Mononuclear cell (primary cell): ENCODE measurements at regions not wholly inside any gene's neighbourhood (a gene's known extent, or its start where the extent isn't known, plus 50 kb on each side); places are given as distances from the start of the nearest gene placed in this dataset.

ENCODE experiments used
- H3K27me3 ChIP-seq: 2 replicates; pipeline ENCODE4 v1.6.0; 2011; ENCODE audit warnings: low read length, control low read depth; ENCODE audit not compliant: insufficient read depth
- H3K4me1 ChIP-seq: 2 replicates; pipeline ENCODE4 v1.5.1; 2011; ENCODE audit warnings: mild to moderate bottlenecking, low read length, control low read depth; ENCODE audit not compliant: insufficient read depth
- H3K4me3 ChIP-seq: 2 replicates; pipeline ENCODE4 v1.5.1; 2011; ENCODE audit warnings: mild to moderate bottlenecking, low read length, moderate library complexity
- H3K9me3 ChIP-seq: 2 replicates; pipeline ENCODE4 v1.5.1; 2011; ENCODE audit warnings: low read depth, mild to moderate bottlenecking, control low read depth, low read length

GRCh38 chr6:44561060-44561623 lies 173.6 kb downstream of the CDC5L start:
- no peak overlapping the region for H3K4me3 ChIP-seq
- H3K27me3 ChIP-seq = peaks cover 16% of the 10 kb centered on the region
- H3K9me3 ChIP-seq = no peaks in the 10 kb centered on the region
- peaks cover 15% of the 10 kb centered on the region for H3K4me1 ChIP-seq

GRCh38 chr6:44561832-44562665 lies 174.5 kb downstream of the CDC5L start:
- Histone ChIP-seq H3K4me3 (no peak overlapping the region), H3K4me1 (peaks cover 15% of the 10 kb centered on the region), H3K27me3 (peaks cover 16% of the 10 kb centered on the region), H3K9me3 (no peaks in the 10 kb centered on the region)

DNA sequence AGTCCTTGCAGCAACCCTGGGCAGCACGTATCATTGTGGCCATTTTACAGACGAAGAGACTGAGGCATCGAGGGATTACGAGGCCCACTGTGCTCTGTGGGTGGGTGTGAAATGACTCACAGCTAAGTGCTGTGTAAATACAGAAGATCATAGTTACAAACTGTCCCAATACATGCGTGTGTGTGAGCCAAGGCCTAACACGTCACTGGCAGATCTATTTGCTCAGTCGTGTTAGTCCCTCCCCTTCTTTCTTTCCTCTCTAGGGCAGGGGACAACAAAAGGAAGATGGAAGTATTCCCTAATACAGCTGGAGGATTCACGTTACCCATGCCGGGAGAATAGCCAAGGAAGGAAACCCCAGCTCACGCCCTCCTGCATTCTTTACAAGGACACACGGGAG lies 175.9 kb downstream of the CDC5L start:
- H3K4me3 ChIP-seq = no peak overlapping the region
- peaks cover 15% of the 10 kb centered on the region for H3K4me1 ChIP-seq
- no peaks in the 10 kb centered on the region for H3K9me3 ChIP-seq
- H3K27me3 ChIP-seq = peaks cover 16% of the 10 kb centered on the region

DNA sequence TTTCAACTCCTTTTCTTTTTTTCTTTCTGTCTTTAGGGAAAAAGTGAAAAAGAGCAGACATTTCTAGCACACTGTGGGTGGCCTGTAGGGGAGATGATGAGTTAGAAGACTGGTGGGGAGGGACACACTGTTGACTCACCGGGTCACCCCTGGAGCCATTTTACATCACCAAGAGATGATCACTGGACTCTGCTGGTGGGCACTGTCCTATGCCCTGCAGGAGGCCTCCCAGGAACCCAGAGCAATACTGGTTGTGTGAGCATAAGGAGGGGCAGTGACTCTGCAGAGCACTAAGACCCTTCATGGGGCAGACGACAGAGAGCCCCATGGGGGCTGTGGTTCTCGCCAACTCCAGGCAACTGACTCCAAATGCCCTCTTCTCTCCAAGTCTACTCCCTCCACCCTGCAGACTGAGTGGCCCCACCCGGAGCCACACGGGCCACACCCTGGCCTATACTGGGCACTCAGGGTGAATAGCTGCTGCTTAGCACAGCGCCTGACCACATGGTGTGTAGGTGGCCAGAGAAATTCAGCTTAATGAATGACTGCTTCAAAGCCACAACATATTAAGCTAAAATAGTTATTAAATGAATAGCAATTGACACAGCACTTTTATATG lies 177.5 kb downstream of the CDC5L start:
- H3K9me3 ChIP-seq = no peaks in the 10 kb centered on the region
- H3K4me1 ChIP-seq = peaks cover 18% of the 10 kb centered on the region
- no peak overlapping the region for H3K4me3 ChIP-seq
- H3K27me3 ChIP-seq = peaks cover 8% of the 10 kb centered on the region

DNA sequence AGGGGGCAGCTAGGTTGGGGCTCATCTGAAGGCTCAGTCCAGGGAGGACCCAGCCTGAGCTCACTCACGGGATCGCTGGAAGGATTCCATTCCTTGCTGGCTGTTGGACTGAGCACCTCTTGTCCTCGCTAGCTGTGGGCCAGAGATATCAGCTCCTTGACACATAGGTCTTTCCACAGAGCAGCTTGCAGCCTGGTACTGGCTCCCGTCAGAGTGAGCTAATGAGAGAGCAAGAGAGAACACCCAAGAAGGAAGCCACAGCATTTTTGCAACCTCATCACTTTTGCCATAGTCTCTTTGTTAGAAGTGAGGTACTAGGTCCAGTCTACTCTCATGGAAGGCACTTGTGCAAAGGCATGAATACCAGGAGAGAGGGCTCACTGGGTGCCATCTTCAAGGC lies 179.9 kb downstream of the CDC5L start:
- Histone ChIP-seq H3K4me3 (no peak overlapping the region), H3K9me3 (no peaks in the 10 kb centered on the region), H3K4me1 (peaks cover 12% of the 10 kb centered on the region), H3K27me3 (no peaks in the 10 kb centered on the region)

- Histone ChIP-seq H3K4me3 (no peak overlapping the region), H3K9me3 (no peaks in the 10 kb centered on the region), H3K27me3 (no peaks in the 10 kb centered on the region), H3K4me1 (peaks cover 9% of the 10 kb centered on the region)
These were observed 181.6 kb downstream of the CDC5L start for GRCh38 chr6:44569131-44569530.

DNA sequence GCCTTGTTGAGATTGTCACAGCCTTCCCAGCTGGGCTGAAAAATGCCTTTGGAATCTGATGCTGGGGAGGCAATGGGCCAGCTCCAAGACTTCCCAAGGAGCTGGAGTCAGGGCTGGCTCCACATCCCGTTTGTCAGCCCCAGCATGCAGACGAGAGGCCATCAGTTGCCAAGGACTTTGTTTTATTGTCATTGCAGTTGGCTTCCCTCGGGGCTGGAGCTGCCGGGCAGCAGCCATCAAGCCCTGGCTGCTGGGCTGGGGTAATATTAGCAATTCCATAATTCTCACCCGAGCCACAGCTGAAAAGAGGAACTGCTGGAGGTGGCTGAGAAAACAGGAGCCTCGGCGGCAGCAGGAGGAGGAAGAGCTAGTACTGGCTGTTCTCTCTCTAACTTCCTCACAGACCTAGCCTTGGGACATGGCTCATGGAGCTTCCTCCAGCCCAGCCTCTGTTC lies 182.5 kb downstream of the CDC5L start:
- no peak overlapping the region for H3K4me3 ChIP-seq
- H3K4me1 ChIP-seq = peaks cover 9% of the 10 kb centered on the region
- no peaks in the 10 kb centered on the region for H3K9me3 ChIP-seq
- H3K27me3 ChIP-seq = no peaks in the 10 kb centered on the region

DNA sequence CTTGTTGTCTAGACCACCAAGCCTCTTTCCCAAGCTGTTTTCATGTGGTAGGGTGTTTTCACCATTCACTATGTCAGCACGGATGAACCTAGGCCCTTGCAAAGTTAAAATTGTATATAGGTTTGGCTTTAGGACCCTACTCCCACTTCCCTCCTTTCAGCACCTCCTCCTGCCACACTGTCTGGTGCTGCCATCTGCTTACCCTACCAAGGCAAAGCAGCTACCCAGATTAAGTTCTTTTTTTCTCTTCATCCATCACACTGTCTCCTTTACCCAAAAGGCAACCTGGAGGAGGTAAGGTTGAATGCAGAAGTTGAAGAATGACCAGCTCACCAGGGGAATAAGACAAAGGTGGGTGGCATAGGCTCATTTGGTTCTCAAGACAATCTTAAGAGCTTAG lies 184.0 kb downstream of the CDC5L start:
- H3K4me1 ChIP-seq = peaks cover 9% of the 10 kb centered on the region
- H3K4me3 ChIP-seq = no peak overlapping the region
- H3K27me3 ChIP-seq = no peaks in the 10 kb centered on the region
- H3K9me3 ChIP-seq = no peaks in the 10 kb centered on the region

DNA sequence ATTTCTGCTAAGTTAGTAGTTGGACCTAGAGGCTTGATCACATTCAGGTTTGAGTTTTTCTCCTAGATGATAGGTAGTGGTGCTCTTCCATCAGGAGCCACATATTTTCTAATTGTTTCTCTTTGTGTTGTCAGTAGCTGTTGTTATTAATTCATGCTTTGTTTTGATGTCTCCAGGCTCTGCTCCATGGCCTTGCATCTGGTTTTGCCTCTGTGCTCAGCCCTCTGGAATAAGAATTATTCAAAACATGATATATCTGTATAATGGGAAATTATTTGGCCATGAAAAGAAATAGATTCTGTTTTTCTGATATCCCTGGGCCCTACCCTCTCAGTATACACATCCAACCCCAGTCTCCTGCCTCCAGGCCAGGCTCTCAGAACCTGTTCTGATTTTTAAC lies 184.8 kb downstream of the CDC5L start:
- H3K27me3 ChIP-seq = no peaks in the 10 kb centered on the region

GRCh38 chr6:44575644-44576043 lies 188.1 kb downstream of the CDC5L start:
- no peaks in the 10 kb centered on the region for H3K9me3 ChIP-seq
- H3K27me3 ChIP-seq = no peaks in the 10 kb centered on the region
- H3K4me3 ChIP-seq = no peak overlapping the region
- H3K4me1 ChIP-seq = no peaks in the 10 kb centered on the region

More for the DNA sequence above, 184.8 kb downstream of the CDC5L start:
- Histone ChIP-seq H3K4me1 (peaks cover 9% of the 10 kb centered on the region), H3K9me3 (no peaks in the 10 kb centered on the region), H3K4me3 (no peak overlapping the region)

GRCh38 chr6:44576132-44576631 lies 188.7 kb downstream of the CDC5L start:
- Histone ChIP-seq H3K4me3 (no peak overlapping the region), H3K4me1 (no peaks in the 10 kb centered on the region), H3K27me3 (no peaks in the 10 kb centered on the region)

GRCh38 chr6:44580901-44581300 lies 193.4 kb downstream of the CDC5L start:
- no peaks in the 10 kb centered on the region for H3K9me3 ChIP-seq
- no peak overlapping the region for H3K4me3 ChIP-seq
- H3K27me3 ChIP-seq = no peaks in the 10 kb centered on the region
- H3K4me1 ChIP-seq = no peaks in the 10 kb centered on the region

More at GRCh38 chr6:44576132-44576631, 188.7 kb downstream of the CDC5L start:
- H3K9me3 ChIP-seq = no peaks in the 10 kb centered on the region

GRCh38 chr6:44582930-44583329 lies 195.4 kb downstream of the CDC5L start:
- H3K4me3 ChIP-seq = no peak overlapping the region
- H3K27me3 ChIP-seq = no peaks in the 10 kb centered on the region
- no peaks in the 10 kb centered on the region for H3K9me3 ChIP-seq
- no peaks in the 10 kb centered on the region for H3K4me1 ChIP-seq

DNA sequence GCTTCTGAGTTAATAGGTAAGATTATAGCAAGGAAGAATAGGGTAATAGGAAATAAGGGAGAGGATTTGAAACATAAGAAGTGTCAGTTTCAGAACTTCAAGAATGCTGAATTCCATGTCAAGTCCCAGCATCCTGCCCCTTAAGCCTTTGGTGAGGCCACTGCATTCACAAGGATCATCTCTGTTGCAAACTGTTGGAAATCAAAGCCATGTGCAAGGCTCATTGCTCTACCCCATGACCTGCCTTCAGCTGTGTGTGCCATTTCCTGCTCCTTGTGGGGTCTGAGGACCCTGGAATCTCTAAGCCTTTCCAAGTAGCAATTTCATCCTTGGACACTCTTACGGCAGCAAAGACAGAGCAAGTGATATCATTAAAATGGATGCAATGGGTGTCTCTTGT lies 203.0 kb downstream of the CDC5L start:
- no peaks in the 10 kb centered on the region for H3K9me3 ChIP-seq
- no peaks in the 10 kb centered on the region for H3K27me3 ChIP-seq
- H3K4me1 ChIP-seq = no peaks in the 10 kb centered on the region
- no peak overlapping the region for H3K4me3 ChIP-seq

GRCh38 chr6:44593539-44593944 lies 206.0 kb downstream of the CDC5L start:
- H3K27me3 ChIP-seq = peaks cover 3% of the 10 kb centered on the region
- peaks cover 3% of the 10 kb centered on the region for H3K4me1 ChIP-seq
- H3K4me3 ChIP-seq = no peak overlapping the region
- H3K9me3 ChIP-seq = no peaks in the 10 kb centered on the region
